A549 (cell line): ENCODE measurements at regions not wholly inside any gene's neighbourhood (a gene's known extent, or its start where the extent isn't known, plus 50 kb on each side); places are given as distances from the start of the nearest gene placed in this dataset.

Experiments
- CHD4 ChIP-seq: fragments of 200-600 bp; sonication (generic); IDR thresholded peaks from 2 replicates; pipeline ENCODE4 v1.6.1; 2016; ENCODE audit warnings: antibody characterized with exemption, mild to moderate bottlenecking, borderline replicate concordance
- CTCF ChIP-seq: fragments of >200 bp; sonication (Bioruptor Twin); formaldehyde crosslinking; IDR thresholded peaks from 3 replicates; pipeline ENCODE4 v1.5.1; 2016
- EP300 ChIP-seq, 2 experiments: fragments of >200 bp; sonication (Bioruptor Twin); formaldehyde crosslinking; IDR thresholded peaks; 2 replicates in 1 of 2; 3 replicates in 1 of 2; pipeline ENCODE4 v1.6.1; 2016 to 2017
- HMGXB4 ChIP-seq: fragments of 250-450 bp; sonication (Bioruptor Pico); IDR thresholded peaks from 2 replicates; pipeline ENCODE4 v1.5.0; 2021; ENCODE audit warnings: mild to moderate bottlenecking, moderate library complexity, borderline replicate concordance
- MAFK ChIP-seq: fragments of 450-650 bp; IDR thresholded peaks from 2 replicates; pipeline ENCODE4 v1.6.1; 2014; ENCODE audit not compliant: partially characterized antibody
- MYC ChIP-seq: IDR thresholded peaks from 2 replicates; pipeline ENCODE4 v1.6.1; 2012; ENCODE audit warnings: mild to moderate bottlenecking, inconsistent platforms, low read length, improper control_type of control experiment, borderline replicate concordance
- POLR2A ChIP-seq: IDR thresholded peaks from 2 replicates; pipeline ENCODE4 v1.6.1; 2012; ENCODE audit warnings: mild to moderate bottlenecking, low read length
- RAD21 ChIP-seq, 2 experiments: fragments of >200 bp in 1 of 2; sonication (Bioruptor Twin) in 1 of 2; formaldehyde crosslinking in 1 of 2; IDR thresholded peaks in 1 of 2; conservative IDR thresholded peaks in 1 of 2; 2 replicates in 1 of 2; 3 replicates in 1 of 2; pipeline ENCODE4 v1.6.1; 2012 to 2018; ENCODE audit warnings: inconsistent platforms in 1 of 2
- RCOR1 ChIP-seq: fragments of 150-350 bp; IDR thresholded peaks from 2 replicates; pipeline ENCODE4 v1.6.1; 2014; ENCODE audit warnings: antibody characterized with exemption, low read length, low read depth
- RFX5 ChIP-seq: fragments of 450-650 bp; IDR thresholded peaks from 2 replicates; pipeline ENCODE4 v1.7.1; 2014; ENCODE audit warnings: antibody characterized with exemption, mild to moderate bottlenecking, moderate library complexity
- SMC3 ChIP-seq: fragments of >200 bp; sonication (Bioruptor Twin); formaldehyde crosslinking; IDR thresholded peaks from 3 replicates; pipeline ENCODE4 v1.6.1; 2018; ENCODE audit warnings: inconsistent platforms
- TF ChIP-seq, protein P1 (sequence below): fragments of 200-600 bp; sonication (generic); IDR thresholded peaks from 2 replicates; pipeline ENCODE4 v1.6.1; 2016; ENCODE audit warnings: antibody characterized with exemption, mild to moderate bottlenecking, moderate library complexity

- TF ChIP-seq CTCF (no peak), EP300 (IDR thresholded peaks at IDR 0.05) (no peak), MAFK (no peak), RFX5 (no peak), RAD21 (conservative IDR thresholded peaks at IDR 0.05 in 1 of 2, IDR thresholded peaks at IDR 0.05 in 1 of 2) (no peak), HMGXB4 (CRISPR knock-in tag) (no peak), RCOR1 (no peak), CHD4 (no peak), MYC (no peak), SMC3 (no peak), POLR2A (no peak)
- TF ChIP-seq, protein P1, sequence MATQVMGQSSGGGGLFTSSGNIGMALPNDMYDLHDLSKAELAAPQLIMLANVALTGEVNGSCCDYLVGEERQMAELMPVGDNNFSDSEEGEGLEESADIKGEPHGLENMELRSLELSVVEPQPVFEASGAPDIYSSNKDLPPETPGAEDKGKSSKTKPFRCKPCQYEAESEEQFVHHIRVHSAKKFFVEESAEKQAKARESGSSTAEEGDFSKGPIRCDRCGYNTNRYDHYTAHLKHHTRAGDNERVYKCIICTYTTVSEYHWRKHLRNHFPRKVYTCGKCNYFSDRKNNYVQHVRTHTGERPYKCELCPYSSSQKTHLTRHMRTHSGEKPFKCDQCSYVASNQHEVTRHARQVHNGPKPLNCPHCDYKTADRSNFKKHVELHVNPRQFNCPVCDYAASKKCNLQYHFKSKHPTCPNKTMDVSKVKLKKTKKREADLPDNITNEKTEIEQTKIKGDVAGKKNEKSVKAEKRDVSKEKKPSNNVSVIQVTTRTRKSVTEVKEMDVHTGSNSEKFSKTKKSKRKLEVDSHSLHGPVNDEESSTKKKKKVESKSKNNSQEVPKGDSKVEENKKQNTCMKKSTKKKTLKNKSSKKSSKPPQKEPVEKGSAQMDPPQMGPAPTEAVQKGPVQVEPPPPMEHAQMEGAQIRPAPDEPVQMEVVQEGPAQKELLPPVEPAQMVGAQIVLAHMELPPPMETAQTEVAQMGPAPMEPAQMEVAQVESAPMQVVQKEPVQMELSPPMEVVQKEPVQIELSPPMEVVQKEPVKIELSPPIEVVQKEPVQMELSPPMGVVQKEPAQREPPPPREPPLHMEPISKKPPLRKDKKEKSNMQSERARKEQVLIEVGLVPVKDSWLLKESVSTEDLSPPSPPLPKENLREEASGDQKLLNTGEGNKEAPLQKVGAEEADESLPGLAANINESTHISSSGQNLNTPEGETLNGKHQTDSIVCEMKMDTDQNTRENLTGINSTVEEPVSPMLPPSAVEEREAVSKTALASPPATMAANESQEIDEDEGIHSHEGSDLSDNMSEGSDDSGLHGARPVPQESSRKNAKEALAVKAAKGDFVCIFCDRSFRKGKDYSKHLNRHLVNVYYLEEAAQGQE: no peak
These were observed 1528.6 kb downstream of the EFNA5 start for GRCh38 chr5:106142116-106142515.
